Middle frontal gyrus (tissue), 1 donor: ENCODE measurements at regions not wholly inside any gene's neighbourhood (a gene's known extent, or its start where the extent isn't known, plus 50 kb on each side); places are given as distances from the start of the nearest gene placed in this dataset.

ENCODE experiments used
- DNase-seq: peaks from one replicate; pipeline ENCODE4 v3.0.0-alpha.2; 2015; ENCODE audit warnings: low spot score; ENCODE audit errors: extremely low spot score

GRCh38 chr1:60227601-60228000 is 154.0 kb upstream of the C1orf87 start:
- DNase-seq = no peak

GRCh38 chr1:60225486-60225885 is 151.9 kb upstream of the C1orf87 start:
- DNase-seq = no peak

- no peak for DNase-seq
These were observed 151.0 kb upstream of the C1orf87 start for GRCh38 chr1:60224523-60224922.

- DNase-seq = no peak
These were observed 149.6 kb upstream of the C1orf87 start for GRCh38 chr1:60223158-60223557.

DNA sequence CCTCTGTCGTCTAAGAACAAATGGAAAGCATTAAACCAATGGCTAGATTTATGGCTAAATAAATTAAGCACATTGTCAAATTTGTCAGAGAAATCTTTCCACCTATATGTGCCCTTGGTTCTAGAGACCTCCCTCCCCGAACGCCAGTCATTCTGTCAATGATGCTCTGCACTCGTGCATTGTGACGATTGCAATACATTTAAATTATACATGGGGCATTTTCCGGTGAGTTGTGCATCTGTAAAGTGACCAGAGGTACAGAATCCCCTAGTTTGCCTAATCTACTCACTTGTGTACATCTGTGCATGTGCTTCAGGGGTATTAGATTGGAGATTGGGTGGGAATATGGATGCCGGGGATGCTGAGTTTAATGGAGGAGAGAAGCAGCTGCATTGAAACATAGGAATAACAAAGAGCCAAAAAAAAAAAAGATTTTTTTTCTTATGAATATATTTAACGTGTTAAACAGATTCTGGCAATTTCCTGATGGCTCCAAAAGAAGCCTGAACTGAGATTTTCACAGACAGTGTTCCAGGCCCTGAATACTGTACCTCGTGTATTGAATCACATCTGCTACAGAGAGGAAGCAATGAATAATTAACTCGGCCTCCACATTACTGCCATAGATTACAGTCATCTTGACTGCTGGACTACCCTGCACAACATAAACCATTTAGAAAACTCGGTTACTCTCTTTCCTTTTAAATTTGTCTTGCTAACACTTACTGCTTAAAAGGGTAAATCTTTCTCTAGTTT is 149.0 kb upstream of the C1orf87 start:
- DNase-seq = no peak

GRCh38 chr1:60213253-60213652 is 139.7 kb upstream of the C1orf87 start:
- DNase-seq = no peak

DNA sequence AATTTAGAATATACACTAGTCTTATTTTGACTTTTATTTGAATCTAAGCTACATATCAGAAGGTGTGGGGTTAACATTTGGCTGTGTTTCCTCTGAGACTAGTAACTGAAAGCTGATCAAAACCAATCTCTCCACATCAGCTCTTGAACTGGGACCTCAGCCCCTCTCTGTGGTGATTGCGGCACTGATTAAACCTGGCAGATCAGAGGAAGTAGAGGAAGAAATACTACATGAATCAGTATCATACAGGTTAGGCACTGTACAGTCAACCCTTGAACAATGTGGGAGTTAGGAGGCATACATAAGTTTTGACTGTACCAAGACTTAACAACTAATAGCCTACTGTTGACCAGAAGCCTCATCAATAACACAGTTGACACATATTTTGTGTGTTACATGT is 122.5 kb upstream of the C1orf87 start:
- no peak for DNase-seq

DNA sequence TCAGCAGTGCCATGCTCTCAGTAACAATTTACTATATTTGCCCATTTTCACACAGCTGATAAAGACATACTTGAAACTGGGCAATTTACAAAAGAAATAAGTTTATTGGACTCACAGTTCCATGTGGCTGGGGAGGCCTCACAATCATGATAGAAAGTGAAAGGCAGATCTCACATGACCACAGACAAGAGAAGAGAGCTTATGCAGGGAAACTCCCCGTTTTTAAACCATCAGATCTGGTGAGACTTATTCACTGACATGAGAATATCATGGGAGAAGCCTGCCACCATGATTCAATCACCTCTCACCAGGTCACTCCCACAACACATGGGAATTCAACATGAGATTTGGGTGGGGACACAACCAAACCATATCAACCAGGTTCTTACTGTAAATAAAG is 112.1 kb upstream of the C1orf87 start:
- no peak for DNase-seq

DNA sequence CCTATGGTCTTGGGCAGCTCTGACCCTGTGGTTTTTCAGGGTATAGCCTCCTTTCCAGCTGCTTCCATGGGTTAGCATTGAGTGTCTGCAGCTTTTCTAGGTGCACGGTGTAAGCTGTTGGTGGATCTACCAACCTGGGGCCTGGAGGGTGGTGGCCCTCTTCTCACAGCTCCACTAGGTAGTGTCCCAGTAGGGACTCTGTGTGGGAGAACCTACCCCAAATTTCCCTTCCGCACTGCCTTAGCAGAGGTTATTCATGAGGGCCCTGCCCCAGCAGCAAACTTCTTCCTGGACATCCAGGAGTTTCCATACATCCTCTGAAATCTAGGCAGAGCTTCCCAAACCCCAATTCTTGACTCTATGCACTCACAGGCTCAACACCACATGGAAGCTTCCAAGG is 111.0 kb upstream of the C1orf87 start:
- DNase-seq = no peak

DNA sequence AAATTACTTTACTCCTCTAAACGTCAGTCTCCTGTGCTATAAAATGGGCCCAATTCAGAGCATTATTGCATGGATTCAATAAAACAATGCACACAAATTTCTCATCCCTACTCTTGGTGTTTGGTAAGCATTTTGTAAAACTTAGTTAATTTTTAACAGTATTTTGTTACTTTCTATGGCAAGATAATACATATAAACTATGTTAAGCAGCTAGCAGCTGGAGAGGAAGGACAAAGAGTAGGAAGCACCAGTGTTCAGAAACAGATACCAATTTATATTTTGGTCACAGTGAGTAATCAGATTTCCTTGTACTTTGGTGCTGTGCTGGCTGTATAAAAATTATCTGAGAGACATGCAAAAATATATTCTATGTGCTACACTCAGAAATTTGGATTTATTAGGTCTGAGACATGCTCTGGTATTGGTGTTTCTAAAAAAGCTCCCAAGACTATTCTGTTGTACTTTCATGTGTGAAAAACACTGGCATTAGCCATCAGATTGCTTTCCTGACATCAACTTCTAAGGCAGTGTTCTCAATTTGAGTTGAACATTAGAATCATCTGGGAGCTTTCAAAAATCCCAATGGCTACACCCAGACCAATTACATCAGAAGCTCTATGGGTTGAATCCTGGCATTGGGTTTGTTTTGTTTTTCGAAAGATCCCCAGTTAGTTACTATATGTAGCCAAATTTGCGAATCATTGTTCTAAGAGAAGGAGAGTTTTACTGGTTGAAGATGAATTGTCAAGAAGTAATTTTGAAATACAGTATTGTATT is 100.3 kb upstream of the C1orf87 start:
- DNase-seq = peak; percentile 5

GRCh38 chr1:60173006-60173405 is 99.4 kb upstream of the C1orf87 start:
- DNase-seq = no peak

DNA sequence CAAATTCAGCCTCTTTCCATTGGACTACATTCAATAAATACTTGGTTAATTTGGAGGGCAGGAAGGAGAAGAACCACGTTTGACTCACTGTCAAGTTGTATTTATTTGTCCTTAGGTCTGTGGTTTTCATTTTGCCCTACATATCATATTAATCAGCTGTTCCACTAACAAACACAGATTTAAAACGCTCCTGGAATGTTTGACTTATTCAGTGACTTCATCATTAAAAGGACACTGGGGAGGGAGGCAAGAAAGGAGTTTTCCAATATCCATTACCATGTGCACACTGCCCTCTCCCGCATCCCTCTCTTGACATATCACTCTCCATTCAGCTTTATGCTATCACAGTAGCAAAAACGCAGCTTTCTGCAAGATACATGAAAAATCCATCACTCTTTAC is 98.2 kb upstream of the C1orf87 start:
- DNase-seq = no peak

GRCh38 chr1:60170709-60171108 is 97.1 kb upstream of the C1orf87 start:
- no peak for DNase-seq

DNA sequence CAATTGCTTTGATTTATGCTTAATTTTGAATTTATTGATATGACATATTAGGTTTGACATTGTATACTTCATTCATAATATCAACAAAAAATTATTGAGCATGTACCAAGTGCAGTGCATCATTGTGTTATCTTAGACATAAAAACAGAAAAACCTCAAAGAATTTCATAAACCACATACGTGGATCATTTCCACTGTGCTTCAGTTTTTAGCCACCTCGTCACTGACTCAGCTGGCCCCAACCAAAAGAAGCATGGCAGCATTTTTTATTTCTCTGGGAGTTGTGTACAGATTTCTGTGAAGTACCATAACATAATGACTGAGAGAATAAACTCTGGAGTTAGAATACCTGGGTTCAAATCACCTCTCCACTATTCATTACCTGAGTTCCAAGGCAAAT is 95.6 kb upstream of the C1orf87 start:
- no peak for DNase-seq

- no peak for DNase-seq
These were observed 89.4 kb upstream of the C1orf87 start for GRCh38 chr1:60162936-60163335.

GRCh38 chr1:60160141-60160540 is 86.6 kb upstream of the C1orf87 start:
- DNase-seq = no peak

- no peak for DNase-seq
These were observed 82.8 kb upstream of the C1orf87 start for GRCh38 chr1:60156371-60156770.

GRCh38 chr1:60153961-60154360 is 80.4 kb upstream of the C1orf87 start:
- no peak for DNase-seq

- DNase-seq = no peak
These were observed 79.3 kb upstream of the C1orf87 start for GRCh38 chr1:60152891-60153290.

- no peak for DNase-seq
These were observed 77.7 kb upstream of the C1orf87 start for GRCh38 chr1:60151311-60151710.

GRCh38 chr1:60149251-60149650 is 75.7 kb upstream of the C1orf87 start:
- DNase-seq = no peak

GRCh38 chr1:60146884-60147283 is 73.3 kb upstream of the C1orf87 start:
- no peak for DNase-seq

- no peak for DNase-seq
These were observed 72.2 kb upstream of the C1orf87 start for GRCh38 chr1:60145771-60146170.
